Mucosa of descending colon (tissue), 3 donors: ENCODE measurements at regions not wholly inside any gene's neighbourhood (a gene's known extent, or its start where the extent isn't known, plus 50 kb on each side); places are given as distances from the start of the nearest gene placed in this dataset.

Source experiments
- ATAC-seq: fragments of 200-7000 bp; cut with Tn5 transposase; one replicate; pipeline ENCODE4 v1.9.1; 2020; ENCODE audit warnings: mild to moderate bottlenecking, moderate library complexity
- DNase-seq, 3 donors: peaks; one replicate each; pipeline ENCODE4 v3.0.0-alpha.2; 2020
- H3K36me3 ChIP-seq: fragments of 200-600 bp; one replicate; pipeline ENCODE4 v1.8.0; 2021; ENCODE audit warnings: low read depth, mild to moderate bottlenecking
- H3K4me1 ChIP-seq: fragments of 200-600 bp; one replicate; pipeline ENCODE4 v1.8.0; 2021; ENCODE audit warnings: low read depth, mild to moderate bottlenecking
- H3K4me3 ChIP-seq: fragments of 200-600 bp; one replicate; pipeline ENCODE4 v1.8.0; 2021; ENCODE audit warnings: mild to moderate bottlenecking
- H3K9me3 ChIP-seq: fragments of 200-600 bp; one replicate; pipeline ENCODE4 v1.8.0; 2021; ENCODE audit warnings: mild to moderate bottlenecking
- intact Hi-C, 2 donors: fragments of 100-400 bp; cut with DNase I in 1 of 2; cut with micrococcal nuclease in 1 of 2; formaldehyde crosslinking; loops; one replicate each; pipeline versions ENCODE4 v1.11.0 to v1.11.1; 2022; cut with DNase I, micrococcal nuclease
- TF ChIP-seq, protein P1 (sequence below): fragments of 200-600 bp; IDR thresholded peaks from one replicate; pipeline ENCODE4 v1.8.0; 2022; ENCODE audit warnings: antibody characterized with exemption, mild to moderate bottlenecking
- donor health status: DM: no; HTN: no; CAD: no; lungs with moderate emphysema.
- donor health status: DM: no; HTN: no; CAD: no.
- donor health status: DM: no; HTN: yes; CAD: no.

DNA sequence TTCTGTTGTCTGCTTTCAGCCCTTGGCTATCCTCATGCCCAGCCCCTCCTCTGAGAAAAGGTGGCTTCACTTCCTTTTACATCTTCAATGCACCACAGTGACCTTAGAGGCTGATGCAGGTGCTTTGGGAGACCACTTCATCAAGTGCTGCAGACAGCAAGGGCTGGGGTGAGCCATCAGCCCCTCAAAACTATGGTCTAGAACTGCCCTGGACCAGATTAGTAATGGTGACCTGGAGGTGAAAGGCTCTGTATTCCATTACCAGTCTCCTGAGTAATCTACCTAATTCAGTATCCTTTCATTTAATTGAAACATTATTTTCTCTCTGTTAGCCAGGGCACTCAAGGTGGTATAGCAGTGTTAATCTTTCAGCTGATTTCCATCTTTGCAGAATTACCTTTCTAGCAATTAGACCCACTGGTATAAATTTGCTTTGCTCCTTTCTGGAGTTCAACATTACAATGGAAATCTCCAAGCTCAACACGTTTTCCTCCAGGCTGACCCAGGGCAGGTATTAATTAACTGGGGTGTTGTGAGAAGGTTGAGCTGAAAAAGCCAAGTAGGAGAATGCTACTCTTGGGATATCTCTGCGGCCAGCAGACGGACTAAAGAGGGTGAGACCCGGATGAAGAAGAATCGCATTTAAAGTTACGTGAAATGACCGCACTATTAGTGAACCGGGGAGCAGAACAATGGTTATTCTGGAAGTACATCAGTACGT is 469.0 kb downstream of the MEIS1 start:
- H3K9me3 ChIP-seq = no peaks in the 10 kb centered on the region
- no peak for DNase-seq
- H3K4me1 ChIP-seq = no peaks in the 10 kb centered on the region
- TF ChIP-seq, protein P1, sequence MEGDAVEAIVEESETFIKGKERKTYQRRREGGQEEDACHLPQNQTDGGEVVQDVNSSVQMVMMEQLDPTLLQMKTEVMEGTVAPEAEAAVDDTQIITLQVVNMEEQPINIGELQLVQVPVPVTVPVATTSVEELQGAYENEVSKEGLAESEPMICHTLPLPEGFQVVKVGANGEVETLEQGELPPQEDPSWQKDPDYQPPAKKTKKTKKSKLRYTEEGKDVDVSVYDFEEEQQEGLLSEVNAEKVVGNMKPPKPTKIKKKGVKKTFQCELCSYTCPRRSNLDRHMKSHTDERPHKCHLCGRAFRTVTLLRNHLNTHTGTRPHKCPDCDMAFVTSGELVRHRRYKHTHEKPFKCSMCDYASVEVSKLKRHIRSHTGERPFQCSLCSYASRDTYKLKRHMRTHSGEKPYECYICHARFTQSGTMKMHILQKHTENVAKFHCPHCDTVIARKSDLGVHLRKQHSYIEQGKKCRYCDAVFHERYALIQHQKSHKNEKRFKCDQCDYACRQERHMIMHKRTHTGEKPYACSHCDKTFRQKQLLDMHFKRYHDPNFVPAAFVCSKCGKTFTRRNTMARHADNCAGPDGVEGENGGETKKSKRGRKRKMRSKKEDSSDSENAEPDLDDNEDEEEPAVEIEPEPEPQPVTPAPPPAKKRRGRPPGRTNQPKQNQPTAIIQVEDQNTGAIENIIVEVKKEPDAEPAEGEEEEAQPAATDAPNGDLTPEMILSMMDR = no peak
- no peak for ATAC-seq
- H3K4me3 ChIP-seq = no peak overlapping the region
- no peaks in the 10 kb centered on the region for H3K36me3 ChIP-seq
- intact Hi-C loops = no loop called here

DNA sequence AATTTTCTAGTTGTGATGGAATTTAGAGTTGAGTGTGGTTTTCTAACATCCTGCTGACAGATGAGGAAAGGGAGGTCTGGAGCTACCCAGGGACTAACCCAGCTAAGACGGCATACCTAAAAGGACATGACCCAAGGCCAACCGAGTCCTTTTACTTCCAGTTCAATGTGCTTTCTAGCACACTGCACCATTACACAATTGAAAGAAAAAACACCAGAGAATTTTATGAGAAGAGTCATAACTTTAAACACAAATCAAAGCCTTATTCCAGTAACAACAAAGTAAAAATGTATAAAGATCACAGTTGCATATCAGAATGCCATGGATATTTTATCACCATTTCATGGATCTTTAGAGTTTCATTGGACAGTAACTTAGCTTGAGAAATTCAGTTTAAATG is 480.3 kb downstream of the MEIS1 start:
- TF ChIP-seq, protein P1 = no peak
- no peak overlapping the region for H3K4me3 ChIP-seq
- H3K36me3 ChIP-seq = no peaks in the 10 kb centered on the region
- no peak for ATAC-seq
- DNase-seq = no peak
- H3K4me1 ChIP-seq = no peaks in the 10 kb centered on the region
- no peaks in the 10 kb centered on the region for H3K9me3 ChIP-seq
- intact Hi-C loops = no loop called here

DNA sequence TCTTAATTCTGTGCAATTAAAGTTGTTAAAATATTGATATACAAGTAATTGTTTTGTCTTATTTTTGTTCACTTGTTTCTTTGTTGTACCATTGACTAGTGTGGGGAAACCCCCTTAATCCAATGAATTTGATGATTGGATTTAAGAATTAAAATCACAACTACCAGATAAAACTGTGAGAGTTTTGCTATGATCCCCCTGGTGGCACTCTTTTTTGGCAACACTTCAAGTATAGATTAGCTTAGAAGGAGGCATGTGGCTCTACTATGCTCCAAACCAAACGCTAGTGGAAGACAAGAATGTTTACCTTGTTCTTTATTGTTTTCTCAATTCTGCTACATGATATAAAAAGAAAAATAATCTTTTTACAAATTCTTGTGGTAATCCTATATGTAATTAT is 477.8 kb upstream of the ETAA1 start:
- intact Hi-C loops = no loop called here
- TF ChIP-seq, protein P1 = no peak

DNA sequence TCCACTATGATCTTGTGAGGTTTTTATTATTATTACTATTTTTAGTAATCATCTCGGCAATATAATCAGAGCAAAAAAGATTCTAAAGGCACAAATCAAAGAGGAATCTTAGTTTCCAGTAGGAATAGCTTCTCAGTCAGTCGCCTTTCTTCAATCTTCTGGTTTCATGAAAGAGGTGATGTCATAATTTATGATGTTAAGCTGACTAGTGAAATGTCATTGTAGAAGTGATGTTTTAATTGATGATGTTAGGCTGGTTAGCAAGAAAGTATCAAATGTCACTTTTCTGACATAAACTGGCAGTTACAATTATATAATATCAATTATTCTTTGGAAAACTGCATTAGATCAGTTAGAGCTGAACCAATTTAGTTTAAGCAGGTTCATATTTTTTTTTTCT is 476.7 kb upstream of the ETAA1 start:
- DNase-seq (no peak), ATAC-seq (no peak)
- Histone ChIP-seq H3K4me3 (no peak overlapping the region), H3K9me3 (no peaks in the 10 kb centered on the region), H3K36me3 (no peaks in the 10 kb centered on the region), H3K4me1 (no peaks in the 10 kb centered on the region)
- TF ChIP-seq, protein P1 = no peak
- intact Hi-C loops = no loop called here

More for the DNA sequence above, 477.8 kb upstream of the ETAA1 start:
- DNase-seq = no peak
- no peak for ATAC-seq
- Histone ChIP-seq H3K4me3 (no peak overlapping the region), H3K36me3 (no peaks in the 10 kb centered on the region), H3K9me3 (no peaks in the 10 kb centered on the region), H3K4me1 (no peaks in the 10 kb centered on the region)

DNA sequence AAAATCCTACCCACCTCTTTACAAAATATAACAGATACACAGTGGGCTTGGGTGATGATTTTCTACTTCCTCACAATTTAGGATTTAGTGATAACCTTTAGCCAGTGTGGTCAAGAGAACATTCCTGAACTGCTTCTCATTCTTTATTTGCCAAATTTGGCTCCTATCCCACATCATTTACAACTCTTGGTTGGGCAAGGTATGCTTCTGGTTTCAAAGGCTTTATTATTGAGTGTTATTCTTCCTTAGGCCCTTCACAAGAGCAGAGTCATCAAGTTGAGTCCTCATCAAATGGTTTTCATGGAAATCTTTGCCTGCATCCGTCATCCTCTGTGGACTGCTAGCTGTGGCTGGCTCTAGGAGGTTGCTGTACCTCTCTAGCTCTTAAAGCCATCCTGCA is 472.0 kb upstream of the ETAA1 start:
- Histone ChIP-seq H3K4me1 (no peaks in the 10 kb centered on the region), H3K4me3 (no peak overlapping the region), H3K36me3 (no peaks in the 10 kb centered on the region), H3K9me3 (no peaks in the 10 kb centered on the region)
- intact Hi-C loops = no loop called here
- TF ChIP-seq, protein P1 = no peak
- DNase-seq (no peak), ATAC-seq (no peak)
